ENCODE measurements at regions not wholly inside any gene's neighbourhood (a gene's known extent, or its start where the extent isn't known, plus 50 kb on each side); places are given as distances from the start of the nearest gene placed in this dataset.

DNA sequence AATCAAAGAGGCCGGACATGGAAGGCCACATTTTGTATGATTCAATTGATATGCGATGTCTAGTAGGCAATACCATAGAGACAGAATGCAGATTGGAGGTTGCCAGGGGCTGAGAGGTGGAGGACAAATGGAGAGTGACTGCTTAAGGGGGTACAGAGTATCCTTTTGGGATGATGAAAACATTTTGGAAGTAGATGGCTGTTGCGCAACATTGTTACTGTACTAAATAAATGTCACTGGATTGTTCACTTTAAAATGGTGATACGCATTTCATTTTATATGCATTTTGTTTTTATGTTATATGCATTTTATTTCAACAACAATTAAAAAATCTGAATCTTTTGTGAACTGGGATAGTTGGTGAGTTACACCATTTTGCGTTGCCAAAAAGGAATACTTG, 99.7 kb upstream of the AGBL1 start:
- no peak for DNase-seq

DNA sequence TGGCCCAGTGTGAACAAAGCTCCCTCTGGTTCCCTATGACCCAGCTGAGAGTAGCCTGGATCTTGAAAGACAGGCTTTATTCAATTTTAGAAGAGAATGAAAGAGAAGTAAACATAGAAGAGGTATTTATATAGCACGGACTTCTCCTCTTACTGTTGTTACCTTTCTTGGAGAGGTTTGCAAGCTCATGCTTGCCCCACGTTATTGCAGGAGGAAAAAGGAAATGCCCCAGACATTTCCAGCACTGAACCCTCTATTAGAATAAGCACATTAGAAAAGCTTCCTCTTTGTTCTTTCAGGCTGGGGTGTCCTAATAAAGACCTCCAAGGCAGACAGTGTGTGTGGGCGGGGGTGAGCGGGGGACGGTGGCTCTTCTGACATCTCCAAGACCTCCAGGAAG, 98.7 kb upstream of the AGBL1 start:
- DNase-seq, result no peak

DNA sequence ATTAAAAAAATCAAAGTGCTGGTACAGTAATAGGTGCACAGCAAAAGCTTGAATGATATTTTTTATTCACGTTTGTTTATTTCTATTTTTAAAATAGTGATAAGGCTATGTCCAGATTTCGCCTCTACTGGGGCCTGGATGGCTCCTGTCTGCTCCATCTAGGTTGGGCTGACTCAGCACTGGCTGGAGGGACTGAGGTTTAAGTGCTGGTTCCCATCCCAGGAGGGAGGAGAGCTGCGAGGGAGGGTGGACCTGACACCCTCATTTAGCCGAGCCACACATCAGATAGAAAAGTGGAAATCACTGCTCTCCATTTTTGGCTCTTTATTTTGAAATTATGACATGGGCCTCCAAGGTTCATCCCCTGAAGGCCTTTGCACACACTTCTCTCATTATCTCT, 95.4 kb upstream of the AGBL1 start:
- no peak for DNase-seq

DNA sequence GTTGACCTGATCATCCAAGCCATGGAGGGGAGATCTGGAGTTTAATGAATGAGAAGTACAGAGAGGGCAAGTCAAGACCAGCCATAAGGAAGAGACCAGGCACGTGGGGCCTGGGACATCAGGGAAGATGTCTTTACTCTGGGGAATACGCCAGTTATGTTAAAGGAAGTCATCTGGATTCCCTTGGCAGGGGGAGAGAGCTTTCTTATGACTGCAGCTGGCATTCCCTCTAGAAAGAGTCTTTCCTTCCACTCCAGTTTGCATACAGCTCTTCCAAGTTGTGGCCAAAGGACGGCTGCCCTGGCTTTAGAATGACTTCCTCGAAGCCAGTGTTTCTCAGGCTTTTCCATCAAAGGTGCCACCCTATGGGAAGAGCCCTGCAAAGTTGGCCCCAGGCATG, 93.6 kb upstream of the AGBL1 start:
- no peak for DNase-seq

DNA sequence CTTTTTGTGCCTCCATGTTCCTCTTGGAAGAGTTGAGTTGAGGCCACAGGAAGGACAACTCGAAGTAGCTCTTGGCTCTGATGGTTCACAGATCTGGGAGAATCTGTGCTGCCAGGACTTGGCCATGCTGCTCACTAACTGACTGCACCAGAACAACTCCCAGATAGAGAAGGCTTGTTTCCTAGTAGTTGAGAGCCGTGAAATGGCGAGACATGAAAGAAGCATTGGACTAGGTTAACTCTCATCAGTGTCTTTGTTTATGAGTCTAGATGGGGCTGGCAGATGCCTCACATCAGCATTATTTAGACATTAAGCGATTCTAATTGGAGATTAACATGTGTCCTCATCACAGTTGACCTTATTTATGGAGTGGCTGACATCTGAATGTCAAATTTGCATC, 92.9 kb upstream of the AGBL1 start:
- DNase-seq, result no peak

DNA sequence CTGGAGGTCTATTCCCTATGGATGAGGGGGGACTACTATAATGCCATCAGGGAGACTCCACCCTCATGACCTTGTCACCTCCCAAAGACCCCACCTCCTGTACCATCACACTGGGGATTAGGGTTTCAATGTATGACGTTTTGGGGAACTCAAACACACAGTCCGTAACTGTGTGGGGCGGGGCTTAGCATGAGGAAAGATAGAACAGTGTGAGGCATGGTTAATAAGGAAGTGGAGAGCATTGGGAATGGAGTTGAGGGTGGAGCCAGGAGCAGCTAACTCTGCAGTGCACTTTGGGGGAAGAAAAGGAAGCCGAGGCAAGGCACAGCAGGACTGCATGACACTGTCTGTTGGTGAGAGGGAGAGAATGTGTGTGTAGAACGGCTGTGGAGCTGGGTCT, 90.9 kb upstream of the AGBL1 start:
- DNase-seq, result no peak

DNA sequence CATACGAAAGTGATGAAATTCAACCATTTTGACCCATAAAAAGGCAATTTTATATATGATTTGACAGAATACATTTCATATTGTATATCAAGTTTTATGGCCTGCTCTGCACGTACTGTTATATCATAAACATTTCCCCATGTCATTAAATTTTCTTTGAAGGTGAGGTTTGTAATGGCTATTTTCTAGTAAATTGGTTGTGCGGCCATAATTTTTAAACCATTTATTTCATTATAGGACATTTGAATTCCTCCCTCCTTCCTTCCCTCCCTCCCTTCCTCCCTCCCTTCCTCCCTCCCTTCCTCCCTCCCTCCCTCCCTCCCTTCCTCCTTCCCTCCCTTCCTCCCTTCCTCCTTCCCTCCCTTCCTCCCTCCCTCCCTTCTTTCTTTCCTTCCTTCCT, 87.4 kb upstream of the AGBL1 start:
- no peak for DNase-seq

DNA sequence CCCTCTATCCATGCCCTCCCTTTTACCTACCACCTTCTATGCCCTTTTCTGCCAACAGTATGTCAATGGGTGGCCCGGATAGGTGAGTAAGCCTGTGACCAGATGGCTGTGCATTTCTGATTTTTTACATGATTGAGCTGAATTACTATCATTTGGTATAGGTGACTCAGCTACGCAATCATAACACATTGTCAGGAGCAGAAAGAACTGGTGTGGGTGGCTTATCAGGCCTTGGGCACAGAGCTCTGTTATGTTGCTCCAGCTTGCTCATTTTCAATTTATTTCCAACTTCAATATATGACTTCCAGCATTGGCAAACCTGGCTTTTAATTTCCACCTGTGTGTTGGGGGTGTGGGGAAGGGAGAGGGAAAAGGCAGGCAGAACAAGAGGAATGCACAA, 86.6 kb upstream of the AGBL1 start:
- DNase-seq, result no peak

DNA sequence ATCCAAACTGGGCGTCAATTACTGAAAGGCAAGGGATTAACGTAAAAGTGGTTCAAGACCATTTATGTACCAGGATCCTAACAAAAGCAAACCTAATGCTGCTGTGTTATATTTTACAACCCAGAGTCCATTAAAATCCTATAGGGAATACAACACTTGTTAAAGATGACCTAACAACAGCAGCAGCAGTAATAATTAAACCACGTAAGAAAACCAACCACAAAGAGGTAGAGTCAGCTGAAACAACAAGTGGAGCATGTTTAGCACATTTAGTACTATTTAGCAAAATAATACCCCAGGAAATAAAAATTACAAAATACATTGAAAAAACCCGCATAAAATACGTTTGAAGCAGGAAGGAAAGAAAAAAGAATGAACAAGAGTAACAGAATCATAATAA, 82.1 kb upstream of the AGBL1 start:
- DNase-seq, result no peak

DNA sequence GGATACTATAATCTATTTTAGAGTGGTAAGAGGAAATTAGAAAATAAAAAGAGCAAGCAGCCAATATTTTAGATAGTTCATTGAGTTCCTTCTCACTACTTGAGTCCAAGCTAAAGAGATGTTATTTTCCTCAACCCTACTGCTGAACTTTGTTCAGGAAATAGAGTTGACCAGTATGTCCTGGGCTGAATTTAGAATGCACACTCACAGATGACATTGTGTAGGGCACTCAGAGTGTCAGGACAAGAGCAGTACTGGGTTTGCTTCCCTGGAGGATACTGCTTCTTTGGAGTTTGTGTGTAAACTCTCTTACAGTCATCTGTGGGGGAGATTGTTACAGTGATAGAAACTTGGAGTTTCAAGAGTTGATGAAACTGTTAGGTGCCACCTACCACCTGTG, 80.0 kb upstream of the AGBL1 start:
- DNase-seq, result no peak

DNA sequence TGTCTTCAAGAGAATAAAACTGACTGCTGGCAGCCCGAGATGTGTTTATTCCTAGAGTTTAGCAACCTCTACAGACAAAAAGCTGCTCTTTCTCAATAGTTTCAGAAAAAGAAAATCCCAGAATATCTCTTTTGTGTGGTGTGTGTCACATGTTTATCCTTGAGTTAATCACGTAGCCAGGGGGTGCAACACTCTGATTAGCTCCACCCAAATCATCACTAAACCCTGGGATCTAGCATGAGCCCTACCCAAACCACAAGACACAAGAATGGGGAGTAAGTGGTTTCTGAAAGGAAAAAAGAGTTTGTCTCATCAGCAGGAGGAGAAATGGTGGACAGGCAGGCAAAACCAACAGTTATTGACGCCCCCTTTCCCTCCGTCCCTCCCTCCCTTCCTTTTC, 78.5 kb upstream of the AGBL1 start:
- DNase-seq, result no peak

DNA sequence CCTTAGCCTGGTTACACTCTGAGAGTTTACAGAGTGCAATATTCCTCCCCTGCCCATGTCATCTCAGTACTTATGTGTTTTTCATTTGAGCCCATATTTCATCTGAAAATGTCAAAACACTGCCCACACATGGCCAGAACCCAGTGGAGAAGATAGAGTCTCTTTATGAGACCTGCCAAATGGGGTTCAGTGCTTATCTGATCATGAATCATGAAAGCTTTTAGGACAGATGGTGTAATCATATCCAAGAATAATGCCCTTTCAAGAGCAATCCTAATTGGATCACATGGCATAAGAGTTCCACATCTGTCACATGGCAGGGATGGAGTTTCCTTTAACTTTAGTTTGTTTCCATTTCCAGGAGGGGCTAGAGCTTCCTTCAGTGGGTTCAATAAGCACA, 77.2 kb upstream of the AGBL1 start:
- no peak for DNase-seq

DNA sequence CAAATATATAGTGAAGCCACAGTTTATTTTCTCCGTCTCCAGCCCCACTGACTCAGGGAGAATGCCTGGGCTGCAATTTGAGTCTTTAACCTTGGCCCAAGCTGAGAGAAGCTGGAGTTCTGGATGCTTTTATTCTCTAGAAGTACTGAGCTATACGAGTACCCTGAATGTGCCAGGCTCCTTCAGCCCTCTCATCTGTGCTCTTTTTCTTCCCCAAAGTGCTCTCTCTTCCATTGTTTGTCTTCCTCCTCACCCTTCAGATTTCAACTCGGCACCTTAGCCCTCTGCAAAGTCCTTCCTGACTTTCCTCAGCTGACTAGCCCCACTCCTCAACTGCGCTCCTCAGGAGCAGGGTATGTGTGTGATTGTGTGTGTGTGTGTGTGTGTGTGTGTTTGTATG, 75.6 kb upstream of the AGBL1 start:
- DNase-seq, result no peak

DNA sequence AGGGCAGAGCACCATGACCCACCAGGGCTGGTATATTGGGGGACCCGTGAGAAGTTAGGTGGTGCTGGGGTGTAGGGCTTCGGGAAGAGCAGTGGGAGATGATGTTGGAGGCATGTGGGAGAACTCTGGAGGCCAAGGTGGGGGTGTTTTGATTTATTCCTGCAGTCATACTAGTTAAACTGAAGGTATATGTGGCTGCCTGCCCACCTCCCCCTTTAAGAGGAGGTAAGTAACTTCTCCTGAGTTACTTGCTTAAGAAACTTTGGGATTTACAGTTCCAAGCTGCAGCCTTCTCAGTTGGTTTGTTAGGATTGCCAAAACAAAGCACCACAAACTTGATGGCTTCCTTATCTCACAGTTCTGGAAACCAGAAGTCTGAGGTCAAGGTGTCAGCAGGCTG, 73.1 kb upstream of the AGBL1 start:
- DNase-seq, result no peak

DNA sequence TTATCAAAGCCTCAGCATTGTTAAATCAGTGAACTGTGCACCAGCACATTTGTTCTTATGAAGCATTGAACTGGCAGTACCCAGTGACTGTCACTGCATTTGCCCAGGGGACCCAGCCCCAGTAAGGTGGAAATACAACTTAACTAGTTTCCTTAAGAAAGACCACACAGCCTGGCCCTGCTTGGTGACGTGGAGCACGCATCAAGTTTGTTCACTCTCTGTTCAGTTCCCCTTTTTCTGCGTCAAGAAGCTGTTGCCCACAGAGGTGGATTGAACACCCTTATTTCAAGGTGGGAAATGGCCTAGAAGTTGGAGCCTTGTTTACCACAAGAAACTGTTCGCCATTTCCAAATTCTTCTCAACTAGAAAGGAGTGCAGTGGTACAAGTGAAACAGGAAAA, 69.9 kb upstream of the AGBL1 start:
- no peak for DNase-seq

DNA sequence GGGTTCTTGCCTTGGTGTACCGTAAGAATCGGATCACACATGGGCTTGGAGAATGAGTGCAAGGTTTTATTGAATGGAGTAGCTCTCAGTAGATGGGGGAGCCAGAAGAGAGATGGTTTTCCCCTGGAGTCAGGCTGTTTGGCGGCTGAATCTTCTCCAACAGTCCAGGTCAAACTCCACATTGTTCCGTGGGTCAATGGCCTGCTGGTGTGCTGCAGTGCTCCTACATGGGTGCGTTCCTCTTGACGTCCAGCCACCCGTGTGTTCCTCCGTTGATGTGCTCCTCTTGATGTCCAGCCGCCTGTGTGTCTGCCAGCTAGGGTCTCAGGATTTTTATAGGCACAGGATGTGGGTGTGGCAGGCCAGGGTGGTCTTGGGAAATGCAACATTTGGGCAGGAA, 69.3 kb upstream of the AGBL1 start:
- no peak for DNase-seq

DNA sequence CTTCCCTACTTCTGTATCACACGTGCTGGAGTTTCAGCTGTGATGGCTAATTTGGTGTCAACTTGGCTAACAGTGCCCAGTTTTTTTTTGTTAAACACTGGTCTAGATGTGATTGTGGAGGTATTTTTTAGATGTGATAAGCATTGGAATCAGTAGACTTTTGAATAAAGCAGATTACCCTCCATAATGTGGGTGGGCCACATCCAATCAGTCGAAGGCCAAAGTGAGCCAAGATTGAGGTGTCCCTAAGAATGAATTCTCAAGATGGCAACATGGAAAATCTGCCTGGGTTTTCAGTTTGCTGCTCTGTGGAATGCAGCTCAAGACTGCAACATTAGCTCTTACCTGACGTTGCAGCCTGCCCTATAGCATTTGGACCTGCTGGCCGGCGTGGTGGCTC, 68.8 kb upstream of the AGBL1 start:
- no peak for DNase-seq

DNA sequence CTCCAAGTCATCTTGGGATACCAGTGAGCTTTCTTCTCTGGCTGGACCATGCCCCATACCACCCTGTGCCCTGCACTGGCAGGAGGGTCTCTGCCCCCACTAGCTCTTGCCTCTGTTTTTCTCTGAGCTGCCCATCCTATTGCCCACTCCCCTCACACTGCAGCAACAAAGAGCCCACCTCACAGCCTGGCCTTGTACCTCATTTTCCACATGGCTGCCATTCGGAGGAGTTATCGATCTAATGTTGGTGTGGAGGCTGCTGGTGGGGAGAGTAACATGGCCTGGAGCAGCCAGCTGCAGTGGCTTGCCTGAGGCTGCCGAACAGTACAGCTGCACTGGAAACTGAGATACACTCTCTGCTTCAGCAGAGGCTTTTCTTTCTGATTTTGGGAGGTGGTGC, 65.7 kb upstream of the AGBL1 start:
- no peak for DNase-seq

DNA sequence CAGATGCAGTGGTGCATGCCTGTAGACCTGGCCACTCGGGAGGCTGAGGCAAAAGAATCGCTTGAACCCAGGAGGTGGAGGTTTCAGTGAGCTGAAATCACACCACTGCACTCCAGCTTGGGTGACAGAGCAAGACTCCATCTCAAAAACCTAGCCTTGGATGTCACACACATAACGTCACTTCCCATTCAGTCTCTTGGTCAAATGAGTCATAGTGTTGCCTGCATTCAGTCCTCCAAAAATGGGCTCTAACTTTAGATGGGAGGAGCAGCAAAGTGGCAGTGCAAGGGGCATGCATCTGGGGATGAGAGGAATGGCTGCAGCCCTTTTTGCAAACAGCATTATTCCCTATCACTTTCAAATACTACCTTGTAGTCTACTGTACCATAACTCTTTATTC, 62.9 kb upstream of the AGBL1 start:
- DNase-seq, result peak; percentile 5

DNA sequence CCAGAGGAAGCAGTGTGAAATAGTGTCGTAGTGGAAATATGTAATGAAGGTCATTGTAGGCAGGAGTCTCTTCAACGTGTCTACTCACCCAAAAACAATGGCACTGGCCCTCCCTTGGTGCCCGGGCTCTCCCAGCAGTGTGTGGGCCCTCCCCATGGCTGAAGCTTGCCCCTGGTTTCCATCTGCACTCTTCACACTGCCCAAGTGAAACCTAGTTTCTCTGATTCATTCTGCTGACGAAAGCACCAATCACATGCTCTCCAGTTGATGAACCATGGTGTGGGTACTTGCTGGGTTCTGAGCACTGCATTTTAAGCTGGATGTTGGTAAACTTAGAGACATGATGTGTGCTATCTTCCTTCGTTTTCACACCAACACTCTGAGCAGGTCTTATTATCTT, 61.0 kb upstream of the AGBL1 start:
- DNase-seq, result no peak

DNA sequence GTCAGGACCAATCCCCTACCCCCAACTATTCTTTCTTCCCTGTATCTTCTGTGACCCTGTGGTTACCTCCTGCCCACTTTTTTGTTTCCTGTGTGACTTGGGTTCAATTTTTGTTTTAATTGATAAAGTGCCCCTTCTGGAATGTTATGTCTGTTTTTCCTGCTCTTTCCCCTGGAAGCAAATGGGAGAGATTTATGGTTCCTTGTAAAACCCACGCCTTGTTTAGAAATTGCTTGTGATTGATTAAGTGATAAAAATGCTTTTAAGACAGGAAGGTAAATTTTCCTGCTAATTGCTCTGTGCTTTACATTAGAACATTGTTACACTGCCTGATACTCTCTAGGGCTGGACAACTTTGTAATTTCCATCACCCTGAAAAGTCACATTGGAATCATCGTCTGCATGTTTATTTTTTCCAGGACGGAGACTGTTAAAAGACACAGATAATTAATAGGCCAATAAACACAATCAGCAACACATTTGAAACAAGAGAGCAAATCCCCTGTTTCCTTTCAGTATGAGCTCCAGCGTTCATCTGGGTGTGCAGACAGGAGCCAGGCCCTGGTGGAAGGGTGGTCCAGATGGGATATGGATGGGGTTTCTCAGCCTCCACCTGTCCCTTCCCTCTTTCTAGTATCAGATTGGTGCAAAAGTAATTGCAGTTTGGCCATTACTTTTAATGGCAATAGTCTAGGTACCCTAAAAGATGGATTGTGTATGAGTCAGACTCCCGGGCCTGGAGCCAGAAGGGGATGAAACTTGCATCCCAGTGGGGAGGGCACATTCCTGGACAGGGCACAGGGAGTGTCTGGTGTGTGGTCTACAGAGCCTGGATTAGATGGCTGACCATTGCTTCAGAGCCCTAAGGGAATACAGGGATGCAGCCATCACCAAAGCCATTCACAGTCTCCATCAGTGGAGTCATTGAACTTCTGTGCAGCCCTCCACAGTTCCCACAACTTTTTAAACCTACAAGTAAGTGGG, 58.1 kb upstream of the AGBL1 start:
- peak; percentile 46 for DNase-seq

DNA sequence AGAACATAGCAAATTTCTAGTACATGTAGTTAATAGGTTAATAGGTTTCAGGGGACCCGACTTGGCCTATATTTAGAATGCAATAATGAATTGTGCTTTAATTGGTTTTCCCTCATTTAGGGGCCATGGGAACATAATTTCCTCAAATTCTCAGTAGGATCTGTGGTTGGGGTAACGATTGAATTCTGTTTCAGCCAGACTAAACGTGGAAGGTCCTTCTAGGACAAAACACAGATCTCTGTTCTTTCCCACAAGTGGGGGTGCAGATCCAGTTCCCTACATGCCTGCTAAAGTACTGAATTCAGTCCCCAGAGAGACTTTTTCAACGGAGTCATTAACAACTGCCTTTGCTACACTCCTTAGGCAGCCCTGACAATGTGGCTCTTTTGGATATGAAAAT, 50.7 kb upstream of the AGBL1 start:
- no peak for DNase-seq

Data from fibroblast of skin of scalp (primary cell).